ENCODE measurements at regions not wholly inside any gene's neighbourhood (a gene's known extent, or its start where the extent isn't known, plus 50 kb on each side); places are given as distances from the start of the nearest gene placed in this dataset.

DNA sequence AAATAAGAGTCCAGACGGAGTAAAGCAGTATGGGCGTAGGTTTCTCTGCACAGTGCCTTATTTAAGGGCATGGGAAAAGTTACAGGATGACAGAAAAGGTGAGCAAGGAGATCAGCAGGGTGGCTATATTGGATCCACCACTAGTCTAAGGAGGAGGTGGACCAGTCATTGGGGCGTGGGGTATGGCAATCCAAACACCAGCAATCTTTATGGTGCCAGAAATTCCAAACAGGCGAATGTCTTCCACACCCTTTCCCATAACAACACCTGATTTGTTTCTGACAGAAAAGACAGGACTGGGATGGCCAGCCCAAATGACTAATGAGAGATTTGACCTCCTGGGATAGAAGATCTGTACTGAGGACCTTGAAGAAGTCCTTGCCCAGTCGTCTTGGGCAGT lies 181.8 kb upstream of the MBL2 start:
- intact Hi-C loops (cut with micrococcal nuclease): no loop called here
- Mint-ChIP-seq H3K9me3 (no peaks in the 10 kb centered on the region), H3K4me3 (no peak overlapping the region), H3K27ac (no peak overlapping the region), H3K4me1 (no peaks in the 10 kb centered on the region), H3K27me3 (no peaks in the 10 kb centered on the region), H3K36me3 (ENCODE audit: low read depth) (no peaks in the 10 kb centered on the region)
- CTCF ChIA-PET: no interaction called here
- no peak for TF ChIP-seq CTCF (IDR thresholded peaks at IDR 0.05)
- DNase-seq (no peak), ATAC-seq (ENCODE audit: low read depth) (no peak)
- POLR2A ChIA-PET: no interaction called here

DNA sequence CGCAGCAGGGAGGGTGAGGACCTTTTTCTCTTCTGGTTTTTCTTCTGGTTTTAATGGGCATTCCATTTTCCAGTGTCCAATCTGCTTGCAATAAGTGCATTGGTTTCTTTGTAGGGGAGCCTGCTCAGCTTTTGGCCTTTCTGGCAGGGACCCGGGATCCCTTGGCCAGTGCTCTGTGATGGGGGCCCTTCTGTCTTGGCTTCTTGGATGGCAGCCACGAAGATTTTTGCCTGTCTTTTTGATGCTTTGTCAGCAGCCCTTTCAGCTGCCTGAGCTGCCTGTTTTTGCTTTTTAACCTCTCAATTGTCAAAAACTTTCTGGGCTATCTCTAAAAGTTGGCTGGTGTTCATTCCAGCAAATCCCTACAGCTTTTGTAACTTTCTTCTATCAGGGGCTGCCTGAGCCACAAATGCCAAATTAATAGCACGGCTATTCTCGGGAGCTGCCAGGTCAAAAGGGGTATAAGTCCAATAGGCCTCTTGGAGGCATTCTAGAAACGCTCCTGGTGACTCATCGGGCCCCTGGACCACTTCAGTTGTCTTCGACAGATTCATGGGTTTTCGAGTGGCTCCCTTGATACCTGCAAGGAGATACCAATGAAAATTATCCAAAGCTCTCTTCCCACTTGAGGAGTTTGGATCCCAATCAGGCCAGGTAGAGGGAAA lies 179.9 kb upstream of the MBL2 start:
- Mint-ChIP-seq H3K36me3 (ENCODE audit: low read depth) (no peaks in the 10 kb centered on the region), H3K4me1 (no peaks in the 10 kb centered on the region), H3K27me3 (no peaks in the 10 kb centered on the region), H3K27ac (no peak overlapping the region), H3K4me3 (no peak overlapping the region), H3K9me3 (no peaks in the 10 kb centered on the region)
- POLR2A ChIA-PET: no interaction called here
- CTCF ChIA-PET: no interaction called here
- ATAC-seq (ENCODE audit: low read depth) (no peak), DNase-seq (no peak)
- TF ChIP-seq CTCF (IDR thresholded peaks at IDR 0.05): no peak
- intact Hi-C loops (cut with micrococcal nuclease): no loop called here

- no peak overlapping the region for H3K27ac Mint-ChIP-seq
- ATAC-seq (ENCODE audit: low read depth) (peak; percentile 28), DNase-seq (no peak)
- H3K27me3 Mint-ChIP-seq: no peaks in the 10 kb centered on the region
- intact Hi-C loops (cut with micrococcal nuclease): no loop called here
- TF ChIP-seq CTCF (IDR thresholded peaks at IDR 0.05): no peak
- H3K36me3 Mint-ChIP-seq (ENCODE audit: low read depth): no peaks in the 10 kb centered on the region
- ChIA-PET CTCF (no interaction called here), POLR2A (no interaction called here)
- no peaks in the 10 kb centered on the region for H3K9me3 Mint-ChIP-seq
- no peak overlapping the region for H3K4me3 Mint-ChIP-seq
- no peaks in the 10 kb centered on the region for H3K4me1 Mint-ChIP-seq
Observed at GRCh38 chr10:52951824-52952223, 179.2 kb upstream of the MBL2 start.

GRCh38 chr10:52950578-52950977 lies 178.0 kb upstream of the MBL2 start:
- CTCF ChIA-PET: no interaction called here
- ATAC-seq (ENCODE audit: low read depth) (no peak), DNase-seq (no peak)
- TF ChIP-seq CTCF (IDR thresholded peaks at IDR 0.05): no peak
- no peak overlapping the region for H3K27ac Mint-ChIP-seq
- POLR2A ChIA-PET: no interaction called here
- H3K4me1 Mint-ChIP-seq: no peaks in the 10 kb centered on the region
- no peaks in the 10 kb centered on the region for H3K27me3 Mint-ChIP-seq
- H3K9me3 Mint-ChIP-seq: no peaks in the 10 kb centered on the region
- intact Hi-C loops (cut with micrococcal nuclease): no loop called here
- H3K36me3 Mint-ChIP-seq (ENCODE audit: low read depth): no peaks in the 10 kb centered on the region
- H3K4me3 Mint-ChIP-seq: no peak overlapping the region

DNA sequence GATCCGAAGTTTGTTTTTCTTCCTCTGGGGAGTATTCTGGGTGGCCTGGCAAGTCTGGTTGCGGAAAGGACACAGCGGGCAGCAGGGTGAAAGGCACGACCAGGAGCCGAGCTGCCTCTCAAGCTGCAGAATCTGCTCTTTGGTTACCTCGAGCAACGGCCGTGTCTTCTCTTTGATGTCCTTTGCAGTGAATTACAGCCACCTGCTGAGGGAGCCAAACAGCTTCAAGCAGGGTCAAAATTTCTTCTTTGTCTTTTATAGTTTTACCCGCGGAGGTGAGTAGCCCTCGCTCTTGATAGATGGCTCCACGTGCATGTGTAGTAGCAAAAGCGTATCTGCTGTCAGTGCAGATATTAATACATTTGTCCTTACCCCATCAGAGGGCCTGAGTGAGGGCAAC lies 177.3 kb upstream of the MBL2 start:
- CTCF ChIA-PET: no interaction called here
- DNase-seq (no peak), ATAC-seq (ENCODE audit: low read depth) (no peak)
- intact Hi-C loops (cut with micrococcal nuclease): no loop called here
- Mint-ChIP-seq H3K27ac (no peak overlapping the region), H3K36me3 (ENCODE audit: low read depth) (no peaks in the 10 kb centered on the region), H3K9me3 (no peaks in the 10 kb centered on the region), H3K4me3 (no peak overlapping the region), H3K27me3 (no peaks in the 10 kb centered on the region), H3K4me1 (no peaks in the 10 kb centered on the region)
- TF ChIP-seq CTCF (IDR thresholded peaks at IDR 0.05): no peak
- POLR2A ChIA-PET: no interaction called here

Measured in activated B cell treated with CpG ODN at 0.5 μM for 24 hours (primary cell).